NB4 (cell line): ENCODE measurements at regions not wholly inside any gene's neighbourhood (a gene's known extent, or its start where the extent isn't known, plus 50 kb on each side); places are given as distances from the start of the nearest gene placed in this dataset.

Experiments
- DNase-seq: peaks from one replicate; pipeline ENCODE4 v3.0.0; 2010; ENCODE audit warnings: low read depth
- H3K4me3 ChIP-seq: one replicate; pipeline ENCODE4 v1.5.1; 2011; ENCODE audit warnings: mild to moderate bottlenecking, low read depth, low read length, moderate library complexity
- CTCF ChIP-seq: IDR thresholded peaks from one replicate; pipeline ENCODE4 v1.5.1; 2012; ENCODE audit warnings: low read depth, low read length
- MAX ChIP-seq: IDR thresholded peaks from 2 replicates; pipeline ENCODE4 v1.6.1; 2011; ENCODE audit warnings: low read depth, low read length
- MYC ChIP-seq: IDR thresholded peaks from 2 replicates; pipeline ENCODE4 v1.6.1; 2011; ENCODE audit warnings: low read depth, low read length
- POLR2A ChIP-seq: IDR thresholded peaks from 2 replicates; pipeline ENCODE4 v1.6.1; 2011; ENCODE audit warnings: mild to moderate bottlenecking; ENCODE audit not compliant: insufficient read length; ENCODE audit errors: extremely low read depth

GRCh38 chr7:431658-432111 lies 88.0 kb downstream of the PDGFA start:
- DNase-seq: no peak
- TF ChIP-seq CTCF (no peak), POLR2A (no peak), MYC (no peak), MAX (no peak)

GRCh38 chr7:432256-432655 lies 87.4 kb downstream of the PDGFA start:
- TF ChIP-seq CTCF: no peak
- TF ChIP-seq MYC: no peak
- no peak for TF ChIP-seq MAX
- TF ChIP-seq POLR2A: no peak
- no peak for DNase-seq
- no peak overlapping the region for H3K4me3 ChIP-seq

More at GRCh38 chr7:431658-432111, 88.0 kb downstream of the PDGFA start:
- no peak overlapping the region for H3K4me3 ChIP-seq

GRCh38 chr7:432933-433332 lies 86.7 kb downstream of the PDGFA start:
- TF ChIP-seq POLR2A (no peak), MYC (no peak), CTCF (no peak), MAX (no peak)
- no peak for DNase-seq
- no peak overlapping the region for H3K4me3 ChIP-seq

GRCh38 chr7:433558-433957 lies 86.1 kb downstream of the PDGFA start:
- no peak for TF ChIP-seq POLR2A
- TF ChIP-seq MAX: no peak
- no peak for TF ChIP-seq CTCF
- no peak for TF ChIP-seq MYC
- no peak overlapping the region for H3K4me3 ChIP-seq

GRCh38 chr7:434891-435629 lies 84.6 kb downstream of the PDGFA start:
- TF ChIP-seq MYC (no peak), POLR2A (no peak)
- no peak overlapping the region for H3K4me3 ChIP-seq
- DNase-seq: no peak

More at GRCh38 chr7:433558-433957, 86.1 kb downstream of the PDGFA start:
- no peak for DNase-seq

- no peak overlapping the region for H3K4me3 ChIP-seq
- TF ChIP-seq MAX: no peak
- TF ChIP-seq MYC: no peak
- TF ChIP-seq POLR2A: no peak
- no peak for TF ChIP-seq CTCF
- DNase-seq: no peak
Observed at GRCh38 chr7:435630-436366, 83.8 kb downstream of the PDGFA start.
